ENCODE measurements at regions not wholly inside any gene's neighbourhood (a gene's known extent, or its start where the extent isn't known, plus 50 kb on each side); places are given as distances from the start of the nearest gene placed in this dataset.

DNA sequence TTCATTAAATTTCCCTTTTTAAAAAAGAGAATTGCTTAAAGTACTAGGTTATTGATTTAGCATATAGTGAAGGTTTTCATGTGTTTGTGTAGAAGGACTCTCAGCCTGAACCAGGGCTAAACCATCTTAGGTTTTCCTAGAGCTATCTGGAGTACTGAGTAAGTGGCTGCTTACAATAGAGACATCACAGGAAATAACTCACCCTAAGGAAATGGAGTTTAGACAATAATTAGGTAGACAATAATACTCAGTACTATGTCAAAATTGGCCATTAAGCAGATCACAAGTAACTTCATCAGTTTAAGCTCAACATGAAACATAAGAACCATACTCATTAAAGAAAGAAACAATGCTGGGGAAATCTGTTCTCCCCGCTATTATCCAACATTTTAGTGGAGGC, 240.0 kb downstream of the RND3 start:
- TF ChIP-seq, protein P1, sequence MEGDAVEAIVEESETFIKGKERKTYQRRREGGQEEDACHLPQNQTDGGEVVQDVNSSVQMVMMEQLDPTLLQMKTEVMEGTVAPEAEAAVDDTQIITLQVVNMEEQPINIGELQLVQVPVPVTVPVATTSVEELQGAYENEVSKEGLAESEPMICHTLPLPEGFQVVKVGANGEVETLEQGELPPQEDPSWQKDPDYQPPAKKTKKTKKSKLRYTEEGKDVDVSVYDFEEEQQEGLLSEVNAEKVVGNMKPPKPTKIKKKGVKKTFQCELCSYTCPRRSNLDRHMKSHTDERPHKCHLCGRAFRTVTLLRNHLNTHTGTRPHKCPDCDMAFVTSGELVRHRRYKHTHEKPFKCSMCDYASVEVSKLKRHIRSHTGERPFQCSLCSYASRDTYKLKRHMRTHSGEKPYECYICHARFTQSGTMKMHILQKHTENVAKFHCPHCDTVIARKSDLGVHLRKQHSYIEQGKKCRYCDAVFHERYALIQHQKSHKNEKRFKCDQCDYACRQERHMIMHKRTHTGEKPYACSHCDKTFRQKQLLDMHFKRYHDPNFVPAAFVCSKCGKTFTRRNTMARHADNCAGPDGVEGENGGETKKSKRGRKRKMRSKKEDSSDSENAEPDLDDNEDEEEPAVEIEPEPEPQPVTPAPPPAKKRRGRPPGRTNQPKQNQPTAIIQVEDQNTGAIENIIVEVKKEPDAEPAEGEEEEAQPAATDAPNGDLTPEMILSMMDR (IDR thresholded peaks at IDR 0.05; ENCODE audit: extremely low read depth, low read depth, low read length) = no peak
- H3K79me2 ChIP-seq (ENCODE audit: insufficient read depth, low read length) = no peaks in the 10 kb centered on the region
- no peaks in the 10 kb centered on the region for H3K36me3 ChIP-seq (ENCODE audit: insufficient read depth, low read length)
- H2AFZ ChIP-seq (ENCODE audit: low read length) = no peak overlapping the region
- no peaks in the 10 kb centered on the region for H3K9me3 ChIP-seq (ENCODE audit: low read depth, low read length)
- H3K4me3 ChIP-seq (ENCODE audit: insufficient read depth, low read length) = no peak overlapping the region
- H3K27ac ChIP-seq (ENCODE audit: low read depth, low read length) = no peak overlapping the region
- DNase-seq (ENCODE audit: insufficient read length, low spot score, missing footprints) = no peak
- no peaks in the 10 kb centered on the region for H3K27me3 ChIP-seq (ENCODE audit: insufficient read depth, low read length)
- H3K4me1 ChIP-seq (ENCODE audit: insufficient read depth, low read length) = no peaks in the 10 kb centered on the region
- no peak overlapping the region for H3K4me2 ChIP-seq (ENCODE audit: insufficient read depth, low read length)
- H4K20me1 ChIP-seq (ENCODE audit: insufficient read depth, low read length) = no peaks in the 10 kb centered on the region

GRCh38 chr2:150234787-150235446, 252.6 kb downstream of the RND3 start:
- Histone ChIP-seq H2AFZ (ENCODE audit: low read length) (peak overlapping the region; percentile 49), H3K4me1 (ENCODE audit: insufficient read depth, low read length) (peaks cover 20% of the 10 kb centered on the region), H3K4me2 (ENCODE audit: insufficient read depth, low read length) (peak overlapping the region; percentile 81), H3K36me3 (ENCODE audit: insufficient read depth, low read length) (no peaks in the 10 kb centered on the region), H3K27ac (ENCODE audit: low read depth, low read length) (peak overlapping the region; percentile 59), H3K79me2 (ENCODE audit: insufficient read depth, low read length) (no peaks in the 10 kb centered on the region), H4K20me1 (ENCODE audit: insufficient read depth, low read length) (no peaks in the 10 kb centered on the region), H3K9me3 (ENCODE audit: low read depth, low read length) (no peaks in the 10 kb centered on the region), H3K27me3 (ENCODE audit: insufficient read depth, low read length) (no peaks in the 10 kb centered on the region), H3K4me3 (ENCODE audit: insufficient read depth, low read length) (peak overlapping the region; percentile 53)
- DNase-seq (ENCODE audit: insufficient read length, low spot score, missing footprints) = peak; percentile 94
- TF ChIP-seq, protein P1 (IDR thresholded peaks at IDR 0.05; ENCODE audit: extremely low read depth, low read depth, low read length) = no peak

DNA sequence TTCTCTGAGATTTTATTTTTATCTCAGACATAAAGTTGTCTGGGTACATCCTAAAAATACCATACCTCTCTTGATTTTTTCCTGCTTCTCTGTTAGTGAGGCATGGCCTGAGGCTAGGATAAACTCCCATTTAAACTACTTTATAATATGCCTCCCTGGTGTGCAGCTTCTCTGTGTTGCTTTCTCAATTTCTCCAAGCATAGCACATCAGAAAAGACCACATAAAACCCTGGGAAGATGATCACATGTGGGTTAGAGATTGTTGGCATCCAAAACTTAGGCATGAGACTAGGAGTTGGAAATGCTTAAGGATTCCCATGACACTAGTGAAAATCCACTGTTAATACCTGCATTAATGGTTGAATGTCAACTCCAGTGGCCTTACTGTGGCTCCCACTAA, 254.6 kb downstream of the RND3 start:
- TF ChIP-seq, protein P1 (IDR thresholded peaks at IDR 0.05; ENCODE audit: extremely low read depth, low read depth, low read length) = no peak
- no peak overlapping the region for H3K4me3 ChIP-seq (ENCODE audit: insufficient read depth, low read length)
- H3K27me3 ChIP-seq (ENCODE audit: insufficient read depth, low read length) = no peaks in the 10 kb centered on the region
- peaks cover 23% of the 10 kb centered on the region for H3K4me1 ChIP-seq (ENCODE audit: insufficient read depth, low read length)
- no peaks in the 10 kb centered on the region for H3K79me2 ChIP-seq (ENCODE audit: insufficient read depth, low read length)
- no peaks in the 10 kb centered on the region for H3K36me3 ChIP-seq (ENCODE audit: insufficient read depth, low read length)
- H2AFZ ChIP-seq (ENCODE audit: low read length) = no peak overlapping the region
- no peaks in the 10 kb centered on the region for H3K9me3 ChIP-seq (ENCODE audit: low read depth, low read length)
- H4K20me1 ChIP-seq (ENCODE audit: insufficient read depth, low read length) = no peaks in the 10 kb centered on the region
- no peak for DNase-seq (ENCODE audit: insufficient read length, low spot score, missing footprints)
- H3K4me2 ChIP-seq (ENCODE audit: insufficient read depth, low read length) = no peak overlapping the region
- no peak overlapping the region for H3K27ac ChIP-seq (ENCODE audit: low read depth, low read length)

DNA sequence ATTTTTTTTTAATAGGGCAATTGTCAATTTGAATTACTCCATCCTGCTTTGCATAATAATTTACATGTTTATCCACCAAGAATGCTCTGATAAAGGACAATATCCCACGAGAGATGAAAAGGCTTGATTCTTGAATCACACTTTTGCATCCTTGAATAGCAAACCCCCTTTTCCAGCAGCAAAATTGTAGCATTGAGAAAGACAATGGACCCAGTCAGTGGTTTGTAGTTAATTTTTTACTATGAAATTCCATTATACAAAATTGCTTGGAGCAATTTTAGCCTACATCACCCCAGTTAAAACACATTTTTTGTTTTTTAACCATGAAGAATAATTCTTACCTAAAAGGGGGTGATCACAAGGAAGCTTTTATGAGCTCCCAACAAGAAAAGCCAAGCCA, 255.1 kb downstream of the RND3 start:
- DNase-seq (ENCODE audit: insufficient read length, low spot score, missing footprints) = no peak
- no peaks in the 10 kb centered on the region for H4K20me1 ChIP-seq (ENCODE audit: insufficient read depth, low read length)
- H3K4me3 ChIP-seq (ENCODE audit: insufficient read depth, low read length) = no peak overlapping the region
- H3K27me3 ChIP-seq (ENCODE audit: insufficient read depth, low read length) = no peaks in the 10 kb centered on the region
- no peaks in the 10 kb centered on the region for H3K79me2 ChIP-seq (ENCODE audit: insufficient read depth, low read length)
- H3K4me1 ChIP-seq (ENCODE audit: insufficient read depth, low read length) = peaks cover 23% of the 10 kb centered on the region
- H3K27ac ChIP-seq (ENCODE audit: low read depth, low read length) = no peak overlapping the region
- no peak overlapping the region for H3K4me2 ChIP-seq (ENCODE audit: insufficient read depth, low read length)
- no peaks in the 10 kb centered on the region for H3K36me3 ChIP-seq (ENCODE audit: insufficient read depth, low read length)
- no peaks in the 10 kb centered on the region for H3K9me3 ChIP-seq (ENCODE audit: low read depth, low read length)
- no peak overlapping the region for H2AFZ ChIP-seq (ENCODE audit: low read length)
- TF ChIP-seq, protein P1 (IDR thresholded peaks at IDR 0.05; ENCODE audit: extremely low read depth, low read depth, low read length) = no peak

Data from osteoblast (primary cell).